Right lobe of liver (tissue), 4 donors: ENCODE measurements at regions not wholly inside any gene's neighbourhood (a gene's known extent, or its start where the extent isn't known, plus 50 kb on each side); places are given as distances from the start of the nearest gene placed in this dataset.

Experiments used
- POLR2A ChIP-seq: fragments of 450-650 bp; IDR thresholded peaks from one replicate; pipeline ENCODE4 v1.6.1; 2017; ENCODE audit warnings: antibody characterized with exemption, mild to moderate bottlenecking
- TF ChIP-seq, protein P1 (sequence below), 4 donors: fragments of 200-600 bp in 3 of 4; fragments of 450-650 bp in 1 of 4; IDR thresholded peaks; one replicate each; pipeline versions ENCODE4 v1.5.1 to v1.8.0; 2016 to 2022; ENCODE audit warnings: antibody characterized with exemption in 4 of 4, mild to moderate bottlenecking in 2 of 4
- donor health status: DM: no; HTN: no; CAD: no.
- donor health status: DM: no; HTN: no; CAD: no.
- donor health status: DM: no; HTN: yes; CAD: no.

DNA sequence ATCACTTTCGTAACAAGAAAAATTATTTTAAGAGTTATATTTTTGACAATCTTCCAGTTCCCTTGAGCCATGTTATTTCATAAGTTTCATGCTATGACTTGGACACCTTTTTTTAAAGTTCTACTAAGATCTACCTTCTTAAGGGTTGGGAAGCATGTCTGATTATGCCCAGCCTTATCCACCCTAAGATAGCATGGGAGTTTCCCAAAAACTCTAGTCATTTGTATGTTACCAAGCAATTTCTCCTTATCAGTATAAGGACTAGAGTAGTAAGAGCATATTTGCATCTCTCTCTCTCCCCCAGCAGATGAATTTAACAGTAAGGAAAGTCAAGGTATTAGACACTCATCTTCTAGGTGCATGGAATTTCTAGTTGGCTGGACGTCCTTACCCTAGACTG lies 85.1 kb upstream of the NTRK3 start:
- TF ChIP-seq, protein P1, sequence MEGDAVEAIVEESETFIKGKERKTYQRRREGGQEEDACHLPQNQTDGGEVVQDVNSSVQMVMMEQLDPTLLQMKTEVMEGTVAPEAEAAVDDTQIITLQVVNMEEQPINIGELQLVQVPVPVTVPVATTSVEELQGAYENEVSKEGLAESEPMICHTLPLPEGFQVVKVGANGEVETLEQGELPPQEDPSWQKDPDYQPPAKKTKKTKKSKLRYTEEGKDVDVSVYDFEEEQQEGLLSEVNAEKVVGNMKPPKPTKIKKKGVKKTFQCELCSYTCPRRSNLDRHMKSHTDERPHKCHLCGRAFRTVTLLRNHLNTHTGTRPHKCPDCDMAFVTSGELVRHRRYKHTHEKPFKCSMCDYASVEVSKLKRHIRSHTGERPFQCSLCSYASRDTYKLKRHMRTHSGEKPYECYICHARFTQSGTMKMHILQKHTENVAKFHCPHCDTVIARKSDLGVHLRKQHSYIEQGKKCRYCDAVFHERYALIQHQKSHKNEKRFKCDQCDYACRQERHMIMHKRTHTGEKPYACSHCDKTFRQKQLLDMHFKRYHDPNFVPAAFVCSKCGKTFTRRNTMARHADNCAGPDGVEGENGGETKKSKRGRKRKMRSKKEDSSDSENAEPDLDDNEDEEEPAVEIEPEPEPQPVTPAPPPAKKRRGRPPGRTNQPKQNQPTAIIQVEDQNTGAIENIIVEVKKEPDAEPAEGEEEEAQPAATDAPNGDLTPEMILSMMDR (IDR thresholded peaks at IDR 0.05) = no peak
- TF ChIP-seq POLR2A = no peak
